ENCODE measurements at regions not wholly inside any gene's neighbourhood (a gene's known extent, or its start where the extent isn't known, plus 50 kb on each side); places are given as distances from the start of the nearest gene placed in this dataset.

GRCh38 chr2:220463876-220464275 lies 836.4 kb downstream of the SLC4A3 start:
- TF ChIP-seq, protein P1, sequence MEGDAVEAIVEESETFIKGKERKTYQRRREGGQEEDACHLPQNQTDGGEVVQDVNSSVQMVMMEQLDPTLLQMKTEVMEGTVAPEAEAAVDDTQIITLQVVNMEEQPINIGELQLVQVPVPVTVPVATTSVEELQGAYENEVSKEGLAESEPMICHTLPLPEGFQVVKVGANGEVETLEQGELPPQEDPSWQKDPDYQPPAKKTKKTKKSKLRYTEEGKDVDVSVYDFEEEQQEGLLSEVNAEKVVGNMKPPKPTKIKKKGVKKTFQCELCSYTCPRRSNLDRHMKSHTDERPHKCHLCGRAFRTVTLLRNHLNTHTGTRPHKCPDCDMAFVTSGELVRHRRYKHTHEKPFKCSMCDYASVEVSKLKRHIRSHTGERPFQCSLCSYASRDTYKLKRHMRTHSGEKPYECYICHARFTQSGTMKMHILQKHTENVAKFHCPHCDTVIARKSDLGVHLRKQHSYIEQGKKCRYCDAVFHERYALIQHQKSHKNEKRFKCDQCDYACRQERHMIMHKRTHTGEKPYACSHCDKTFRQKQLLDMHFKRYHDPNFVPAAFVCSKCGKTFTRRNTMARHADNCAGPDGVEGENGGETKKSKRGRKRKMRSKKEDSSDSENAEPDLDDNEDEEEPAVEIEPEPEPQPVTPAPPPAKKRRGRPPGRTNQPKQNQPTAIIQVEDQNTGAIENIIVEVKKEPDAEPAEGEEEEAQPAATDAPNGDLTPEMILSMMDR (IDR thresholded peaks at IDR 0.05 in 4 of 5, conservative IDR thresholded peaks at IDR 0.05 in 1 of 5), result no peak
- no peak for TF ChIP-seq POLR2A (IDR thresholded peaks at IDR 0.05)

Measured in gastrocnemius medialis (tissue), 4 donors.